ENCODE measurements at regions not wholly inside any gene's neighbourhood (a gene's known extent, or its start where the extent isn't known, plus 50 kb on each side); places are given as distances from the start of the nearest gene placed in this dataset.

- no peak for TF ChIP-seq STAT6 (CRISPR knock-in tag; conservative IDR thresholded peaks at IDR 0.05; ENCODE audit: low read depth)
Observed at GRCh38 chr6:44554861-44555260, 167.4 kb downstream of the CDC5L start (continued).

DNA sequence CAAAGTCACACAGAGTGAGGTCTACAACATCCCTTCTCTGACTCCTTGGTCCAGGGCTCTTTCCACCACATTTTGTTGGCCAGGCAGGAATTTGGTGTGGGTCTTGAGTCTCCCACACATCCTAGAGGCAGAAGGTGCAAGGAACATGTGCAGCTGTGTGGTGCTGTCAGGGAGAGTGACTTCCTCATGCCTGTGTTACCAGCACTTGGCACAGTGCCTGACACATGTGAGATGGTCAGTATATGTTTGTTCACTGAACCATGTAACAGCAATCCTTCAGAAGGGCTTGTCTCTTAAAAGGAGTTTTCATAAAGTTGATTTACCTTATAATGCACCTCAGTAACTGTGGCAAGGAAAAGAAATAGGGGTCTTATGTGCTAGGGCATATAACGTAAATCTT lies 168.5 kb downstream of the CDC5L start:
- H3K4me3 Mint-ChIP-seq: no peak overlapping the region
- CTCF ChIA-PET: no interaction called here
- H3K36me3 Mint-ChIP-seq: no peaks in the 10 kb centered on the region

DNA sequence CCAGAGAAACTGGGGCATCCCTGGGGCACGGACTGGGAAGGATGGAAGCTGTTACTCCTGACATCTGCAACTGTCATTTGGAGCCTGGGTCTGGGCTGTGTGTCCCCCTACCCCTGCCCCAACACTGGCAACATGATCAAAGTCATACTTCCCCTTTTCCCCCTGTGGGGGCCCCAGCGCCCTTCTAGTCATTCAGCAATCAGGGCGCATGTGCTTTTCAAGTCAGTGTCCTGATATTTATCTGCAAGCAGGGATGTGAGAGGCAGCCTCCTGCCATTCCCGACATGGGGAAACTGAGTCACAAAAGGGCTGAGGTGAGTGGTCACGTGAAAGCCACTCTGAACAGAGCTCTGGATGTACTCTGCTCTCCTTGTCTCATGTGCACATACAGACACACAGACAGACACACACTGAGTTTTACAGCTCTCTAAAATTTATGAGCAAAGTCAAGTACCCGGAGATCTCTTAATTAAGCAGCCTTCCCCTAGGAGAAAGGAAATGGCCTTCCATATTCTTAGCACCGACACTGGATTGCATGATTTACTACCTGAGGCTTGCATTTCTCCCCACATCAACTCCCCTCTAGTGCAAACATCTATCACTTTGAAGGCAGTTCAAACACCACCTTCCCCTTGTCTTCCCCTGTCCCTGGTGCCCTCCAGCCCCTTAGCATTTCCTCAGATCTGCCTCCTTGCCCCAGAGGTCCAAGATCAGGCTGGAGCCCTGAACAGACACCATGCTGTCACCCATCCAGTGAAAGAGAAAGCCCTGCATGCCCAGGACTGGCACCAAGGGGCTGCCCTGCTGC lies 170.7 kb downstream of the CDC5L start:
- no peak overlapping the region for H3K27ac Mint-ChIP-seq
- ATAC-seq (no peak), DNase-seq (ENCODE audit: low spot score) (no peak)
- ChIA-PET CTCF (interaction anchor here (2.0 kb wide), 1 partner anchor 83 kb away, joined by 5 read pairs; no protein-coding TSS in a partner anchor), POLR2A (no interaction called here)
- H3K36me3 Mint-ChIP-seq: no peaks in the 10 kb centered on the region
- TF ChIP-seq, protein P1, sequence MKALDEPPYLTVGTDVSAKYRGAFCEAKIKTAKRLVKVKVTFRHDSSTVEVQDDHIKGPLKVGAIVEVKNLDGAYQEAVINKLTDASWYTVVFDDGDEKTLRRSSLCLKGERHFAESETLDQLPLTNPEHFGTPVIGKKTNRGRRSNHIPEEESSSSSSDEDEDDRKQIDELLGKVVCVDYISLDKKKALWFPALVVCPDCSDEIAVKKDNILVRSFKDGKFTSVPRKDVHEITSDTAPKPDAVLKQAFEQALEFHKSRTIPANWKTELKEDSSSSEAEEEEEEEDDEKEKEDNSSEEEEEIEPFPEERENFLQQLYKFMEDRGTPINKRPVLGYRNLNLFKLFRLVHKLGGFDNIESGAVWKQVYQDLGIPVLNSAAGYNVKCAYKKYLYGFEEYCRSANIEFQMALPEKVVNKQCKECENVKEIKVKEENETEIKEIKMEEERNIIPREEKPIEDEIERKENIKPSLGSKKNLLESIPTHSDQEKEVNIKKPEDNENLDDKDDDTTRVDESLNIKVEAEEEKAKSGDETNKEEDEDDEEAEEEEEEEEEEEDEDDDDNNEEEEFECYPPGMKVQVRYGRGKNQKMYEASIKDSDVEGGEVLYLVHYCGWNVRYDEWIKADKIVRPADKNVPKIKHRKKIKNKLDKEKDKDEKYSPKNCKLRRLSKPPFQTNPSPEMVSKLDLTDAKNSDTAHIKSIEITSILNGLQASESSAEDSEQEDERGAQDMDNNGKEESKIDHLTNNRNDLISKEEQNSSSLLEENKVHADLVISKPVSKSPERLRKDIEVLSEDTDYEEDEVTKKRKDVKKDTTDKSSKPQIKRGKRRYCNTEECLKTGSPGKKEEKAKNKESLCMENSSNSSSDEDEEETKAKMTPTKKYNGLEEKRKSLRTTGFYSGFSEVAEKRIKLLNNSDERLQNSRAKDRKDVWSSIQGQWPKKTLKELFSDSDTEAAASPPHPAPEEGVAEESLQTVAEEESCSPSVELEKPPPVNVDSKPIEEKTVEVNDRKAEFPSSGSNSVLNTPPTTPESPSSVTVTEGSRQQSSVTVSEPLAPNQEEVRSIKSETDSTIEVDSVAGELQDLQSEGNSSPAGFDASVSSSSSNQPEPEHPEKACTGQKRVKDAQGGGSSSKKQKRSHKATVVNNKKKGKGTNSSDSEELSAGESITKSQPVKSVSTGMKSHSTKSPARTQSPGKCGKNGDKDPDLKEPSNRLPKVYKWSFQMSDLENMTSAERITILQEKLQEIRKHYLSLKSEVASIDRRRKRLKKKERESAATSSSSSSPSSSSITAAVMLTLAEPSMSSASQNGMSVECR (CRISPR knock-in tag; IDR thresholded peaks at IDR 0.05; ENCODE audit: borderline replicate concordance): no peak
- no peaks in the 10 kb centered on the region for H3K9me3 Mint-ChIP-seq
- peaks cover 26% of the 10 kb centered on the region for H3K4me1 Mint-ChIP-seq
- H3K27me3 Mint-ChIP-seq (ENCODE audit: low read depth): no peaks in the 10 kb centered on the region
- no peak overlapping the region for H3K4me3 Mint-ChIP-seq

More for the DNA sequence above, 168.5 kb downstream of the CDC5L start:
- H3K27ac Mint-ChIP-seq: no peak overlapping the region
- no peaks in the 10 kb centered on the region for H3K9me3 Mint-ChIP-seq
- POLR2A ChIA-PET: no interaction called here
- no peaks in the 10 kb centered on the region for H3K27me3 Mint-ChIP-seq (ENCODE audit: low read depth)
- TF ChIP-seq JUN (CRISPR knock-in tag; IDR thresholded peaks at IDR 0.05) (no peak), ZNF396 (CRISPR knock-in tag; IDR thresholded peaks at IDR 0.05; ENCODE audit: borderline replicate concordance) (no peak), HMGXB4 (CRISPR knock-in tag; IDR thresholded peaks at IDR 0.05) (no peak), SMAD4 (CRISPR knock-in tag; IDR thresholded peaks at IDR 0.05) (no peak), GTF2I (CRISPR knock-in tag; conservative IDR thresholded peaks at IDR 0.05) (no peak), CTCF (IDR thresholded peaks at IDR 0.05) (no peak), TP53 (CRISPR knock-in tag; IDR thresholded peaks at IDR 0.05) (no peak)
- DNase-seq (ENCODE audit: low spot score): no peak
- ATAC-seq: no peak
- peaks cover 19% of the 10 kb centered on the region for H3K4me1 Mint-ChIP-seq
